Fibroblast of peridontal ligament (primary cell): ENCODE measurements at regions not wholly inside any gene's neighbourhood (a gene's known extent, or its start where the extent isn't known, plus 50 kb on each side); places are given as distances from the start of the nearest gene placed in this dataset.
"Not testable (repeated sequence)": the region's sequence is repeated elsewhere in the genome, so short reads cannot be mapped to it uniquely, and the experiment has no call there.

Experiments used
- DNase-seq: peaks from one replicate; pipeline ENCODE4 v3.0.0-alpha.2; 2010; ENCODE audit errors: extremely low read depth

DNA sequence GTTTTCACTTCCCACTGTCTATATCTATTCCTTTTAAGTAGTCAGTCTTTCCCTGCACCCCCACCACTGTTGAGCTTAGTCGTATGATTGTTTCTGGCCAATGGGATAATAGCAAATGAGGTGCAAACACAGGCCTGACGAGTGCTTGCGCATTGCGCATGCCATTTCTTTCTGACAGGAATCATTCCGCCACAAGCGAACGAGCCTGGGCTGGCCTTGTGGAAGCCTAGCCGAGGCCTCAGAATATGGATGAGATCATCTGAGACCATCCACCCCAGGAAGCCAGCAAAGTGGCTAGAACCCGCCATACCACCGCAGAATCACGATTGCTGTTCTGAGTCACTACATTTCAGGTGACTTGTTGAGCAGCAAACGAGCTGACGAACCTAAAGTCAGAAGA lies 52.2 kb upstream of the PRL start:
- DNase-seq = no peak

DNA sequence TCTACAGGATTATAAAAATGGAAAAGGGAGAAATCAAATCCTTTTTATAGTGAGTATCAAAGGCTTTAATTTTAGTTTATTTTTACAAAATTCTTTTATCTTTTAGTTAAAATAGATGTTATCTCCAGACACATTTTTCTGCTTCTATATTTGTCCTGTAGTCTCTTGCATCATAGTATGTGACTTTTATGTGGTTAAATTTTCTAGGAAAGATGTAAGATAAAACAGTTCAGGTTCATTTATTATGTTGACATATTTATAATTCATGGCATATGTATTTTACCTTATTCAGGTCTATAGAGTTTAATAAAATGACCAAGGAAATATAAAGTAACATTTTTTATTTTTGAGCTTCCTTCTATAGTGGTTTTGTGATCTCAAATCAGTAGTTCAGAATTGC lies 52.7 kb upstream of the PRL start:
- no peak for DNase-seq

DNA sequence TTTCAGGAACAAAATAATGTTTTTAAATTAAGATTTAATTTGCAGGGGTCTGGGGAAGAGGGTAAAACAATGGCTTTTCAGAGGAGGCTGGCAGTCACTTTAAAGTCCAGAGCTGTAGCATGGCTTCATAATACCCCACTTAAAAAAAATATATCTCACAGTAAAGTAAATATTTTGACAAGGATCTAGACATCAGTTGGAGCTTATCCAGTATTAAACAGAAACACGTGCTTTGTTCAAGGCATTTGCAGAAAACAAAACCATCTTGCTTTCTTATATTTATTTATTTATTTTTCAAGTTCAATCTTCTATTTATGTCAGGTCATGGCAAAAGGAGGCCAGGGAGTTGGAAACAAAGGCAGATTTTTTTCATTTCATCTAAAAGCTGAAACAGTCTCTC lies 53.3 kb upstream of the PRL start:
- DNase-seq = peak; percentile 65

DNA sequence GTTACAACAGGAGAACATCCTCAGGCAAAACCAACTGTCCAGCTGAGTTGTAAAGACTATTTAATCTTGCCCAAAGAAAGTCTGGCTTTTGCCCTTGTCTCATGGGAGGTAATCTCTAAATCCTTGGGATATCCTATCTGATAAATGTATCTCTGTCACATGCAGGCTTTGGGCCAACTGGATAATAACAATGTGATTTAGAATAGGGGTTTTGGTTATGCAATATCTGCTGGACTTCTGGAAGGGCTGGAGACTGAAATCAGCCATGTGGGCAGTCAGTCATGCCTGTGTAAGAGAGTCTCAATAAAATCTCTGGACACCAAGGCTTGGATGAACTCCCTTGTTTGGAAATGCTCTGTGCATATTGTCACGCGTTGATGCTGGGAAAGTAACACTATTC lies 56.3 kb upstream of the PRL start:
- no peak for DNase-seq

DNA sequence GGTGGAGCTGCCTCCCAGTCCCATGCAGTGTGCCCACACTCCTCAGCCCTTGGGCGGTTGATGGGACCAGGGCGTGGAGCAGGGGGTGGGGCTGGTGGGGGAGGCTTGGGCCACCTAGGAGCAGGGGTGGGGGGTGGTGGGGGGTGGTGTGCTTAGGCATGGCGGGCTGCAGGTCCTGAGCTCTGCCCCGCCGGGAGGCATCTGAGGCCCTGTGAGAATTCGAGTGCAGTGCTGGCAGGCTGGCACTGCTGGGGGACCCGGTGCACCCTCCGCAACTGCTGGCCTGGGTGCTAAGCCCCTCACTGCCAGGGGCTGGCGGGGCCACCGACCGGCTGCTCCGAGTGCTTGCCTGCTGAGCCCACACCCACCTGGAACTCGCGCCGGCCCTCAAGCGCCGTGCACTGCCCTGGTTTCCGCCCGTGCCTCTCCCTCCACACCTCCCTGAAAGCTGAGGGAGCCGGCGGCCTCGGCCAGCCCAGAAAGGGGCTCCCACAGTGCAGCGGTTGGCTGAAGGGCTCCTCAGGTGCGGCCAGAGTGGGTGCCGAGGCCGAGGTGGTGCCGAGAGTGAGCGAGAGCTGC lies 59.6 kb upstream of the PRL start:
- no peak for DNase-seq

DNA sequence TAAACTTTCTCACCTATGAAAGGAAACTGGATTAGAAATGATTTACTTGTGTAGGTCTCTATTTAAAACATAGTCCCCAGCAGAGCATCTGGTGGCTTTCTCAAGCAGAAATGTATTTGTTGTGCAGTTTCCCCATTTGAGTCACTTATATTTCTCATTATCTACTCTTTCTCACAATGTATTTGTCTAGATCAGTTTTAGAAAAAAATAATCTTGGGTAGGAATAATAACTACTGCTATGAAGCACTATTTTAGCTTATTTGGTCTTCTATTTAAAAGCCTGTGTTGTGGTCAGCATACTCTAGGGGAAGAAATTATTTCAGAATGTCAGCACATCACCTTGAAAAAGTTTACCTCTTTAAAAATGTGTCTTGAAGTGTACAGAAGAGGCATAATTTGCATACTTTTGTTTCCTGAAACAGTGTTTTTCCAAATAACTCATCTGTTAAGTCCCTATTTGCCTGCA lies 60.9 kb upstream of the PRL start:
- no peak for DNase-seq

DNA sequence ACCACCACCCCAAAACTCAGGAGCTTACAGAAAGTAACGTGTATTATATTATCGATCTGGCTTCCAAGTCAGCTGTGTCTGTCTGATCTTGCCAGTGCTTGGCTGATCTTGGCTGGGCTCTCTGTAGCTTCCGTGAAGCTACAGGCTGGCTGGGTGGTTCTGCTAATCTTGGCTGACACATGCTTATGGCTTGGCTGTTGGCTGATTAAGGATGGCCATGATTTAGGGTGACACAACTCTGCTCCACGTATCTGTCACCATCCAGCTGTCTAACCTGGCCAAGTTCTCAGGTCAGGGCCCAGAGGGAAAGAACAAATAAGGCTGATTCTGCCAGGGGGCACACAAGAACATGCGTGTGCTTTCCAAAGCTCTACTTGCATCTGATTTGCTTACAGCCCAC lies 64.7 kb upstream of the PRL start:
- no peak for DNase-seq

DNA sequence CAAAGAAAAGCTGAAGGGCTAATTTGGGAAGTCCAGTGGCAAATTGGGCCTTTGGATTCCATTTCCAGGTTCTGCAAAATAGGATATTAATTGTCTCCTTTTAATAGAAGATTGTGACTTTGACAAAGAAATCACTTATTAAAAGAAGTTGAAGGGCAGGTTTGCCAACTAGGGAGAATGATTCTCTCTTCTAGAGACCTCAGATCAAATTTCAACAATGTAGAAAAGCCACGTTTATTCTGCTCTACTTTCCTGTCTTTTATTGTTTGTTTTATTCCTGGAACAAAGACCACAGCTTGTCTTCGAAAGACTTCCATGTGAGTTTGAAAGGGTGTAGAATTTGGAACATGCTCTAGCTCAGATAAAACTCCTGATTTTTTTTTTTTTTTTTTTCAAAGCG lies 65.5 kb upstream of the PRL start:
- no peak for DNase-seq

DNA sequence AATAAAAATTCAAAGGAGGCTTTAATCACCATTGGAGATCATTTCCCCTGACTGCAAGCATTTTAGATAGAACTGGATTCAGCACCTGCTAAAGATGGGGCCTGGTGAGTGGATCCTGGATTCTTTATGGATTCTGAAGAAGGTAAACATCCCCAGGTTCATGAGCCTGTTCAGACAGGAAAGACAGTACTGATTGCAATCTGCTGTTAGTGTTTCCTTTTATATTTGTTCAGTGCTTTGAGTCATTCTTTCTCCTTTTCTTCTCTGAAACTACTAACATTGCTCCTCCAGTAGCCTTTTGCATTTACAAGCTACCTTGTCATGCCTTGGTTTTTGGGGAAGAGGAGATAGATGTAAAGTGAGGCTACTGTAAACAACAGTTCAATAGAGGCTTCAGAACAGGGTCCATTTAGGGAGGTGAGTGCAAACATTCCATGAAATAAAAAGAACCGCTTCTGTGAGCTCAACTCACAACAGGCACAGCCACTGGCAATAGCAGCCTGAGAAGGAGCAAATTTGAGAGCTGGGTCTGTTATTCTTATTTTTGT lies 66.4 kb upstream of the PRL start:
- DNase-seq = no peak

DNA sequence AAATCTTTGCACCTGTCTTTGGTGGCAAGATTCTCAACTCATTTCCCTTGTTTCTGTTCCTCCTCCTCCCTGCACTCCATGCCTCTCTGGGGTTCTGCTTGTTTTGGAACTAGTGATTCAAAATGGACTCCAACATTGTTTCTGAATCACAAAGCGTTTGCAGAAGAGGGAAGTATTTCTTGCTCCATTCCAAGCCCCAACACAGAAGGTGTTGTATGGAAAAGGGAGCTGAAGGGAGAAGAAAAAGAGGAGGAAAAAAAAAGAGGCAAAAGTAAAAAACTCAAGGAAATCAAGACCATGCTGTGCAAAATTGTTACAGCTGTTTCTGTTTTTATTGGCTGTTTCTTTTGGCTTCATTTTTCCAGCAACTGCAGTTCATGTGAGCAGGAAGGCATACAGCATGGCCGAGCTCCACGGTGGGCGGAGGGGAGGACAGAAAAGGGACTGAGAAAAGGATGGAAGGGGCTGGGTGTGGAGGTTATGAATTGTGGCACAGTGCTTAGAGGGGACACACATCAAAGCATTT lies 66.9 kb upstream of the PRL start:
- peak; percentile 61 for DNase-seq

DNA sequence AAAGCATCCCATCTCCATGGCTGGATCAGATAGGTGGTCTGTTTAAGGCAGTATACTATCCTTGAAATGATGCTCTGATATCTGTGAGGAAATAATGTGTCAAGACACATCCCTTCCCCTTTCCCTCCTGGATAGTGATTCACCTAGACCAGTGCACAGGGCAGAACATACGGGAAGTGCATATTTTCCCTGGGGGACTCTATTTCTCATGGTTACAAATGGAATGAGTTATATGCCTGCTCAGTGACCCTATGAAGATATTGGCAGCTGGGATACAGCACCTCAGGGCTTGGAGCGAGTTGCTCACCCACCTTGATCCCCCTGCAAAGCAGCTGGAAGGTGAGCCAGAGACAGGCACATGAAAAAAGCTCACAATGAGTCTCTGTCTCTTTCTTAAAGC lies 67.5 kb upstream of the PRL start:
- DNase-seq = no peak

DNA sequence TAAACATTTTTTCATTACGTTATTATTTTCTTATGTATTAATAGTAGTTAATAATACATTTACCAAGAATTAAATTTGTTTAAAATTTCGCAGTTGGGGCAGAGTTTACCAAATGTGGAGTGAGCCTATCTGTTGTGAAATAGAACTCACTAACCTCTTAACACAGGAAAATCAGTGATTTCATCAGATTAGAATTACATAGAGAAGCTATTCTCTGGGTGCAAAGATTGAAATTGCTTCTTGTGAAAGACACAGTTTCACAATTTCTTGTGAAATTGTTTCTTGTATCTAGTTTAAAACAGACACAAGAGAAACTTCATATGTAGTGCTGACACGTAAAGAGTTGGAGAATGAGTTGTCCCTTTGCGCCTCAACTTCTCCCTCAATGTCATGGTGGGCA lies 69.4 kb upstream of the PRL start:
- peak; percentile 84 for DNase-seq

DNA sequence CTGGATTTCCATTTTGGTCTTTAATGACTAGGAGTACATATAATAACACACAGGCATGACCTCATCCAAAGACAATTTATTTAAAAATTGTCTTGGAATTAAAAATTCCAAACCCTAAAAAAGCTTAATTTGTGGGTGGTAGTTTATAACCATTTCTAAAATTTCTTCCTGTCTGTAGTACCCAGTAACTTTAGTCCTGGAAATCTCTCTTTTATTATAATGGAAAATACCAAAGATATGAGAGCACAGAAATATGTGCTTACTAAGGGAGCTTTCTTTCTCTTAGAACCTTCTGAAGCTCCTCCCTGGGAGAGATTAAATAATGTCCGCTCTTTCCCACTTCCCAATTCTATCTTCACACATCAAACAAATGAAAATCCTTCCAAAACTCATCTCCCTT lies 70.5 kb upstream of the PRL start:
- peak; percentile 52 for DNase-seq

DNA sequence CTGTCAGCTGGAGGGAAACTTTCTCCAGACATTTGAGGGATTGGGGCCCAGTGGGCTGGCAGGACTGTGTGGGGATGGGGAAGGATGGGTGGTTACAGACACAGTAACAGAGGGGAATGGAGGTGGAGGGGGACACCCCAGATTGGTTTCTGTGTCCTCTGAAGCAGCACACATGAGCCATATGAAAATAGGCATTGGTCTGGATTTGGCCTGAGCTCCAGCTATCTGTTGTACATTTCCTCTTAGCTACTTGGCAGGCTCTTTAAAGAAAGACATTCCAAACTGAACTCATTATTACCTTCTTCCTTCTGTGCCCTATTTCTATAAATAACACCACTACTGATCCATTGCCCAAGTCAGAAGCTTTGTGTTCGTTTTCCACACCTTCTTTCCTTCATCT lies 72.0 kb upstream of the PRL start:
- DNase-seq = peak; percentile 31

DNA sequence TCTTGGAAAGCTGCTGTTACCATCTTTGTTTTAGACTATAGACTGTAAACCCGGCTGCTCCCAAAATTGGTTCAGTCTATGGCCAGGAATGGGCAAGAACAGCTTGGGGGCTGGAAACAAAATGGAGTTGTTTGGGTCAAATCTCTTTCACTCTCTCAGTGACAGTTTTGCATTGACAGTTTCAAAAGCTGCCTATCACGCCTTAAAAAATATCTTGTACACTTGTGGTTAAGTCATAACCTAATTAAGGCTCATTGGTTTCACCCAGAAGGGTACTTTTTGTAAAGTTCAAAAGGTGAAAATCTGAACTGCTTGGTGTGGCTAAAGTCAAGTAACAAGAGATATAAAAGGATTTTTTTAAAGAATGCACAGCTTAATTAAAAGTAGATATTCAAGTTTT lies 76.1 kb upstream of the PRL start:
- DNase-seq = no peak

DNA sequence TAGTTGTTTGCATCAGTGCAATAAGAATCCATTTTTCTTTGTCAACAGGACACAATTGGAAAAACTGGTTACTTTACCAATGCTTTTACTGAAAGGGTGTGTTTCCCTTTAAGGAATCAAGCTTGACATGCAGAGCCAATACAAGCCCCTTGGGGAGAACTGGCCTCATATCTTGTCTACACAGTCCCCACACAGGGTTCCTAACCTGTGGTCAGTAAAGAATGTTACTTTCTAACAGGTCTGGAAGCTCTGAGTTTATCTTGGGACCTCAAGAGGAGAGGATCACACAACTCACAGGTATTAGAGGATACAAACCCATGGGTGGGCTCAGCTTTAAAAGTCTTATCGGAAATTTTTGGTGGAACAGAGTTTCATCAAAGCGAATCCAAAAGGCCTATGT lies 78.1 kb upstream of the PRL start:
- not testable (repeated sequence) for DNase-seq

DNA sequence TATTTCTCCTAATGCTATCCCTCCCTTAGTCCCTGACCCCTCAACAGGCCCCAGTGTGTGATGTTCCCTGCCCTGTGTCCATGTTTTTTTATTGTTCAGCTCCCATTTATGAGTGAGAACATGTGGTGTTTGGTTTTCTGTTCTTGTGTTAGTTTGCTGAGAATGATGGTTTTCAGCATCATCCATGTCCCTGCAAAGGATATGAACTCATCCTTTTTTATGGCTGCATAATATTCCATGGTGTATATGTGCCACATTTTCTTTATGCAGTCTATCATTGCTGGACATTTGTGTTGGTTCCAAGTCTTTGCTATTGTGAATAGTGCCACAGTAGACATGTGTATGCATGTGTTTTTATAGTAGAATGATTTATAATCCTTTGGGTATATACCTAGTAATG lies 79.5 kb upstream of the PRL start:
- not testable (repeated sequence) for DNase-seq

DNA sequence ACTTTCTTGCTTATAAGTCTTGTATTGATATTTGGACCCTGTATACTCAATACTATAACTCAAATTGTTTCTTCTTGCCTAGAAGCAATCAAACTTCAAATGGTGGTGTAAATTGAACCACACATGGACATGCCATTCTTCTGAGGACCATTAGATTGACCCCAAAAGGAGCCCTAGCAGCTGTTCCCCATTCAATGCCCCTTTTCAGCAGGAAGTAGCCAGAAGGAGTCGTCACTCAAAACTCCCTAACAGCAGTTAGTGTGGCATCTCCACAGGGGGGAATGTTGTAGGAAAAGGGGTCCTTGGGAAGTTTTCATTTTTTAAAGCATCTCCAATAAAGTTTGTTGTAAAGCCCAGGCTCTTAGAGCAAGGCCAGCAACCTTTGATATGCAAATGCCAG lies 81.7 kb upstream of the PRL start:
- not testable (repeated sequence) for DNase-seq

DNA sequence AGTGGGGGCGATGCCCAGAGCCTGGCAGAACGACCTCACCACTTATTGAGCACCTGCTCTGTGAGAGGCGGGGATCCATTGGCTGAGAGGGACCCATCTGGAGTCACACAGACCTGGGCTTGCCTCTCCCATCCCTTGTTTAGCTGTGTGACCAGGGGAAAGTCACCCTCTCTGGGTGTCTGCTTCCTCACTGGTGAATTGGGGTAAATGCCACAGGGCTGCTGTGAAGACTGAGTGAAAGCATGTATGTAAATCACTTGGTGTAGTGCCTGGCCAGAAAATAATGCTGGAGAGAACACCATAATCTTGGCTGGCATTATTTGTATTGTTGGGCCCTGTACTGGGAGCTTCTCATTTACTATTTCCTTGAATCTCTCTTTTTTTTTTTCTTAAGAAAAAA lies 83.4 kb upstream of the PRL start:
- DNase-seq = no peak

DNA sequence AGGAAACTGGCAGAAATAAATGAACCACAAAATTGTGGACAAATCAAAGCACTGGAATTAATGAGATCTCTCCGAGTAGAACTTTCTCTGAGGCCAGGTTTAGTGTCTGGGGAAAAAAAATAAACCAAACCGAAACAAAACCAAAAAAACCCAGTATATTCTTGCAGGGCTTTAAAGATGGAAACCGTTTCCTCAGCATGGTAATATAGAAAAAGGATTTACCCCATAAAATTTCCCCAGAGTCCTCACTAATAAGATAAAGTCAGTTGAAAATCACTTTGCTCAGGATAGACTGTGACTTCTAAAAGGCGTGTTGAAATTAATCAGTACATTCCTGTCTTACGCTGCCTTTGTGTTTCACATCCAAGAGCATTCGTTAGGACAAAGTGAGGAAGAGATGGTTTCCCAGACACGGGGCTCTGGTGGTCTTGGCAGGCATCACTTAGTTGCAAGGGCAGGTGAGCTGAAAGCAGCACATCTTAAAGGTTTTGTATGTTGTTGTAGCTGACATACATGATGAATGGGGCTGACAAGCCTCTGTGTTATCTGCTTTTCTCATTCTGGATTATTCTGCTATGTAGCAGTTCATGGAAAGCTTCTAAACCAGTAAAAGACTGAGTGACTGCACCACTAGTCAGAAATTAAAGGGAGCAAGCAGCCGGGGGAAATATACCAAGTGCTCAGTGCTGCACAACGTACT lies 85.2 kb upstream of the PRL start:
- DNase-seq = no peak

DNA sequence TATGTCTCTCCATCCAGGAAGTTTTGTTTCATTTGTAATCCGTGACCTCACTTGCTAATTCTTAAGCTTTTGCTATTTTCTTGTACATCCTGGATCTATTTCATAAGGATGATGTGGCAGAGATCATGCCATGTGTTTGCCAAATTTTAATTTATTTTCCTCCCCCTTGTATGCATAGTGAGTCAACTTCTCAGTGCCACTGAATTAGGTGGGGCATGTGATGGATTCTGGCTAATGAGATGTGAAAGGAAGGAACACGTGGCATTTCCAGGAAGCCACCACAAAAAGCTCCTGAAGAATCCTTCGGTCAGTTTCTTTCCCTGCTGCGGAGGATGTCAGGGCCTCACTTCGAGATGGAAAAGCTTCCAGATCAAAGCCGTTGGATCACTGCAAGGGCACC lies 86.2 kb upstream of the PRL start:
- peak; percentile 25 for DNase-seq

DNA sequence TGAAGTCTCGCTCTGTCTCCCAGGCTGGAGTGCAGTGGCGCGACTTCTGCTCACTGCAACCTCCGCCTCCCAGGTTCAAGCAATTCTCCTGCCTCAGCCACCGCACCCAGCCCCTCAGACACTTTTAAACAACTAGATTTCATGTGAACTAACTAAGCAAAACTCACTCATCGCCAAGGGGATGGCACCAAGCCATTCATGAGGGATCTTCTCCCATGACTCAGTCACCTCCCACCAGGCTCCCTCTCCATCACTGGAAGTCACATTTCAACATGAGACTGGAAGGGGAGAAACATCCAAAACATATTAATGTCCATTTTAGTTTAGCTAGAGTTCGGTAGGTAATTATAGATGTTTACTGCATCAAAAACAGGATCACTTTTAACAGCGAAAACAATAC lies 95.9 kb upstream of the PRL start:
- DNase-seq = peak; percentile 27

DNA sequence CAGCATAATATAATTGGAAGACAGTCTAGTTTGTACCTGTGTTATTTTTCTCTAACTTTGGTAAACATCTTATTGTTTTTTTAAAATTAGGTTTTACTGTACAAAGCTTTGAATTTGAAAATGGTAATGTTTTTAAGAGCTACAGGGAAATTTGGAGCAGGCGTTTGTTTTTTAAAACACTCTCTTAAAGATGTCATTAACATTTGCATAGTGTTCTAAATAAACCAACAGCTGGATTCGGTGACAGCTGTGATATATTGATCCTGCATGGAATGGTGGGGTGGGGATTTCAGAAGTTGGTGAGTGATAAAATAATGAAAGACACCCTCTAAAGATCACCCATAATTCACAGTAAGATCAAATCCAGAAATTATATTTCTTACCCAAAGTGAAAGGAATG lies 97.9 kb upstream of the PRL start:
- no peak for DNase-seq
